Fibroblast of mammary gland (primary cell): ENCODE measurements at regions not wholly inside any gene's neighbourhood (a gene's known extent, or its start where the extent isn't known, plus 50 kb on each side); places are given as distances from the start of the nearest gene placed in this dataset.

Experiments used
- DNase-seq: peaks from one replicate; pipeline ENCODE4 v3.0.0-alpha.2; 2010; ENCODE audit warnings: low read depth
- H3K4me3 ChIP-seq: 2 replicates; pipeline ENCODE4 v1.5.1; 2011; ENCODE audit warnings: low read depth, mild to moderate bottlenecking, low read length, moderate library complexity; ENCODE audit not compliant: control insufficient read depth
- TF ChIP-seq, protein P1 (sequence below): conservative IDR thresholded peaks from 2 replicates; pipeline ENCODE4 v1.5.1; 2011; ENCODE audit warnings: low read depth, low read length, inconsistent platforms; ENCODE audit not compliant: control insufficient read depth, insufficient read depth

DNA sequence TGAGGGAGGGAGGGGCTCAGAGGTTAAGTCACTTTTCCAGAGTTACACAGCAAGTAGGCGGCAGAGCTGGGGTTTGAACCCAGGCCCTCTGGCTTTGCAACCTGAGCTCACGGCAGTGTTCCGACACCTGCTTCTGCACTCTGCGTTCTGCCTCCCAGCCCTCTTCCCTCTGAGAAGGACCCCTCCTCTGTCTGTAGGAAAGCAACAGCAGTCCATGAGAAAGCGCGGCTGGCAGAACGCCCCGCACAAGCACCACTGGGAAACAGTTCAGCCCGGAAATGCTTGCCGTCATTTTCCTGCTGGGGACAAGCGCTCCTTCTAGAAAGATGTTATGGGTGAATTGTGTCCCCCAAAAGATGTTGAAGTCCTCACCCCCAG, 241.1 kb downstream of the NPHP4 start:
- no peak for DNase-seq
- no peak overlapping the region for H3K4me3 ChIP-seq
- TF ChIP-seq, protein P1, sequence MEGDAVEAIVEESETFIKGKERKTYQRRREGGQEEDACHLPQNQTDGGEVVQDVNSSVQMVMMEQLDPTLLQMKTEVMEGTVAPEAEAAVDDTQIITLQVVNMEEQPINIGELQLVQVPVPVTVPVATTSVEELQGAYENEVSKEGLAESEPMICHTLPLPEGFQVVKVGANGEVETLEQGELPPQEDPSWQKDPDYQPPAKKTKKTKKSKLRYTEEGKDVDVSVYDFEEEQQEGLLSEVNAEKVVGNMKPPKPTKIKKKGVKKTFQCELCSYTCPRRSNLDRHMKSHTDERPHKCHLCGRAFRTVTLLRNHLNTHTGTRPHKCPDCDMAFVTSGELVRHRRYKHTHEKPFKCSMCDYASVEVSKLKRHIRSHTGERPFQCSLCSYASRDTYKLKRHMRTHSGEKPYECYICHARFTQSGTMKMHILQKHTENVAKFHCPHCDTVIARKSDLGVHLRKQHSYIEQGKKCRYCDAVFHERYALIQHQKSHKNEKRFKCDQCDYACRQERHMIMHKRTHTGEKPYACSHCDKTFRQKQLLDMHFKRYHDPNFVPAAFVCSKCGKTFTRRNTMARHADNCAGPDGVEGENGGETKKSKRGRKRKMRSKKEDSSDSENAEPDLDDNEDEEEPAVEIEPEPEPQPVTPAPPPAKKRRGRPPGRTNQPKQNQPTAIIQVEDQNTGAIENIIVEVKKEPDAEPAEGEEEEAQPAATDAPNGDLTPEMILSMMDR: no peak

DNA sequence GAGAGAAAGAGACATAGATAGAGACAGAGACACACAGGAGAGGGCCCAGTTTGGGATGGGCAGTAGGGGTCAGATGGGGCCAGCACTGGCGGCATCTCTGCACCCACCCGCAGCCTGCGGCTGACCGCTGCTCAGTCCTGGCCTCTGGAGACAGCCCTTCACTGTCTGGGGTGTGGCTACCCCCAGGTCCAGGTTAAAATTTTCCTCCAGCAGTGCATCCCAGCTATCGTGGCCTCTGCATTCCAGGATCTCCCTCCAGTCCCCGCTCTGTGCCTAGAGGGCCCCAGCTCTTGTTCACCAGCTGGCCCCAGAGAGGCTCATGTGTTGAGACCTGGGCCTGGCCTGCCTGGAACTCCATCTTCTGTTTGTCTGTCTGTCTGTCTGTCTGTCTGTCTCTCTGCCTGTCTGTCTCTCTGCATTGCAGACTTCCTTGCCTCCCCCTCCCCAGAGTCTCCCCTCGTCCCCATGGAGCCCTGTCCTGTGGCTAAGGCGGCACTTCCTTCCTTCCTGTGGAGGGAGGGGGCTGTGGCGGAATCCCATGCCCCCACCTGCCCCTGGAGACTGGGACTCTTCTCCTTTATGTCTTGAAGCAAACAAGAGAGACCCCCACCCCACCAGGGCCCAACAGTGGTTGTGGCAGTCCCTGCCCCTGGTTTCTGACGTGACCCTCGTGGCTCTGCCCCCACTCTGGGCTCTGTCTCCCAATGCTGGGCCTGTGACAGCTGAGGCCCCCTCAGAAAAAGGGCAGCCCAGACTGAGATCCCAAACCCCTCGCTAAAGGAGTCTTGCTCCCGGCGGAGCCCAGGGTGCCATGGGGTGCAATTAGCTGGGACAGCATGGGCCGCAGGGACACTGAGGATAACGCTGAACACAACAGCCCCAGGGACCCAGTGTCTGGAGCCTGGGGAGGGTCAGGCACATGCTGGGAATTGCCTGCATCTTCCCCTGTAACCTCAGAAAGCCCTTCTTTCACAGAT, 241.8 kb downstream of the NPHP4 start:
- no peak overlapping the region for H3K4me3 ChIP-seq
- DNase-seq: no peak
- TF ChIP-seq, protein P1: no peak

DNA sequence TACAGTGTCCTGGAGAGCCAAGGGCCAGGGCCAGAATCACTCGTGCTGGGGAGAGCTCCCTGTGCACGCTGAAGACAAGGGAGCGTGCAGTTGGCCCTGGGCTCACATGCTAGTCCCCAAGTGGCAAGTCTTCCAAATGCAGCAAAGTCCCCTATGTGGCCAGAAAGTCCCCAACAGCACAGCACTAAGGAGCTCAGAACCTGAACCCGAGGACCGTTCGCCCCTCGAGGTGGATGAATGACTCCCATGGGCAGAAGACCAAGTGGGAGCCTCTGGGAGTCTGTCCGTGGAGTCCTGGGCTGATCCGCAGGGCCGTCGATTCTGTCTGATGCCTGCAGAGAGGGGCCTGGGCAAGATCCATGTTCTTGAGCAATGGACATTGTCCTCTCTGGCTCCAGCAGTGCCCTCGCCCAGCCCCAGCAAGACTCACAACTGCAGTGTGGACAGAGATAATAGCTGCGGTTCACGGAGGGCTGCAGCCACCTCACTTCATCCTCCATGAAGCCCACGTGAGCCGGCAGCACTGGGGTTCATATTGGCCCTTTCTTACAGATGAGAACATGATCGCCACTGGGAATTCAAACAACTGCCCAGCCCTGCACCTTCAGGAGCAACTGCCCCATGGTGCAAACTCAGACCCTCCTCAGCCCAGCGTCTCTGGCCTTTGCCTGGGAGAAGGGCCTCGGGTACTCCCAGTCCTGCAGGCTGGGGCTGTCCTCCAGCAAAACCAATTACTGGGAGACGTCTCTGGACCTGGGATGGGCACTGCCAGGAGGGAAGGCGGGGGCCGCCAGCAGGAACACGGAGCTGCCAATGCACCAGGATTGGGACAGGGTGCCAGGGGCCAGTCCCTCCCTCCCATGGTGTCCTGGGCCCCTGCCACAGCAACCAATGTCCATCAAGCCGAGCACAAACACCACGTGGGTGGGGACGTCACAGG, 243.7 kb downstream of the NPHP4 start:
- H3K4me3 ChIP-seq: no peak overlapping the region
- no peak for DNase-seq
- TF ChIP-seq, protein P1: no peak

DNA sequence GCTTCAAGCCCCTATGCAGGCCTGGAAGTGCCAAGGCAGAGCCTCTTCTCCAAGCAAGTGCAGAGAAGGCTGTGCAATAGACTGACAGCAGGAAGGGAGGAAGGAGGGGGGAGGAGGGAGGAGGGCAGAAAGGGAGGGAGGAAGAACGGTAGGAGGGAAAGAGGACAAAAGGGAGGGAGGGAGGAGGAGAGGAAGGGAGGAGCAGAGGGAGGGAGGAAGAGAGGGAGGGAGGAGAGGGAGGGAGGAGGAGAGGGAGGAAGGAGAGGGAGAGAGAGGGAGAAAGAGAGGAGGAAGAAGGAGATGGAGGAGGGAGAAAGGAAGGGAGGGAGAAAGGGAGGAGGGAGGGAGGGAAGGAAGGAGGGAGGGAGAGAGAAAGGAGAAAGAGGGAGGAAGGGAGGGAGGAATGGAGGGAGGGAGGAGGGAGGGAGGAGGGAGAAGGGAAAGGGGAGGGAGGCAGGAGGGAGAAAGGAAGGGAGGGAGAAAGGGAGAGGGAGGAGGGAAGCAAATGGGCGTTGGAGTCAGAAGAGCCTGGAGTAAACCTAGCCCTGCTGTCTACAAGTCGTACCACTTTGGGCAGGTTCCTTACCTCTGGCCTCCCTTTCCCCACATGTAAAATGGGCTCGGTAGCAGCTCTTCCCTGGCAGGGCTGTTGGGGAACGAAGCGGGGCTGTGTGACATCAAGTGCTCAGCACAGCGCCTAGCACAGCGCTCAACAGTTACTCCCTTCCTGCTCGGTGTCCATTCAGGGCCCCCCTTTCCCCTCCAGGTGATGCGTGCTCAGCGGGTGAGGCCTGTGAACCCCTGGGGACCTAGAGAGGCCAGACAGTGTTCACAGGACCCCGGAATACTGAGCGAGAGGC, 244.6 kb downstream of the NPHP4 start:
- TF ChIP-seq, protein P1: no peak
- no peak for DNase-seq

DNA sequence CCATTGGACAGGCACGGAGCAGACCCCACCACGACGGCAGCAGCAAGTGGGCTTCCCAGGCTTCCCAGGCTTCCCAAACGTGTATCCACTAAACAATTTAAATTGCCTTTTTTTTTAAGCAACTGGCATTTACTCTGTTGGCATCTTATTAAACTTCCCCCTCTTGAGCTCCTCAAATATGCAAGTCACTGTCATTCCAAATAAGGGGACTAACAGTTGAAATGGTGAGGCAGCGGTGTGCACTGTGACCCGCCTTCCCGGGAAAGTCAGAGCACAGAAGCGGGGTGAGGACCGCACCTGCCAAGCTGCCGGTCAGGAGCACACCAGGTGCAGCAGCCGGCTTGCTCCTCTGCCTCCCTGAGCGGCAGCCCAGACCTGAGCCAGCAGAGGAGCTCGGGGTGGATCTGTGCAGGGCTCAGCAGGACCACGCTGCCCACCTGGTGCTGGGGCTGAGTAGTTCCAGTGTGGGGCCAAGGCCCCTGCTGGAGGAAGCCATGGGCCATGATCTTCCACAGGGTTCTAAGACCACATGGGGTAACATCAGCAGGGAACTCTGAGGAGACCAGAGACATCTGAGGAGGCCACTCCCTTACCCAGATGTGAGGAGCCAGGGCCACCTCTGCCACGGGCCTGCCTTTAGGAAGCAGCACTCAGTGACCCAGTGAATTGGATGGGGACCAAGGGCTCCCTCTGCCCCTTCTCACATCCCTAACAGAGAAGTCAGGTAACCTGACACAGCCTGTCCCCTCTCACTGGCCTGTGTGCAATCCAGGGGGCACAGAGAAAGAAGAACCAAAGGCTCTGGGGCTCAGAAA, 245.4 kb downstream of the NPHP4 start:
- no peak overlapping the region for H3K4me3 ChIP-seq
- TF ChIP-seq, protein P1: no peak
- no peak for DNase-seq

More for the DNA sequence above, 244.6 kb downstream of the NPHP4 start:
- H3K4me3 ChIP-seq: no peak overlapping the region
